GM23338 (cell line): ENCODE measurements at regions not wholly inside any gene's neighbourhood (a gene's known extent, or its start where the extent isn't known, plus 50 kb on each side); places are given as distances from the start of the nearest gene placed in this dataset.

ENCODE experiments used
- ATAC-seq: fragments of 200-7000 bp; cut with Tn5 transposase; 3 replicates; pipeline ENCODE4 v1.9.1; 2020
- DNase-seq: peaks from one replicate; pipeline ENCODE4 v3.0.0-alpha.2; 2015; ENCODE audit warnings: low spot score
- H2AFZ ChIP-seq: fragments of 200-600 bp; sonication (generic); 2 replicates; pipeline ENCODE4 v1.8.0; 2016; ENCODE audit warnings: antibody characterized with exemption, mild to moderate bottlenecking, moderate library complexity
- H3F3A ChIP-seq: fragments of 200-600 bp; sonication (generic); replicated peaks from 2 replicates; pipeline ENCODE4 v1.8.0; 2017; ENCODE audit warnings: antibody characterized with exemption, mixed run types, low read depth
- H3K27ac ChIP-seq: fragments of 200-600 bp; sonication (generic); 2 replicates; pipeline ENCODE4 v1.6.1; 2016; ENCODE audit warnings: low read depth
- H3K27me3 ChIP-seq: fragments of 200-600 bp; sonication (generic); 2 replicates; pipeline ENCODE4 v1.8.0; 2016; ENCODE audit warnings: mild to moderate bottlenecking, mixed run types, moderate library complexity; ENCODE audit not compliant: insufficient read depth
- H3K36me3 ChIP-seq: fragments of 200-600 bp; sonication (generic); 2 replicates; pipeline ENCODE4 v1.8.0; 2016; ENCODE audit warnings: mild to moderate bottlenecking; ENCODE audit not compliant: insufficient read depth
- H3K4me1 ChIP-seq: fragments of 200-600 bp; sonication (generic); 2 replicates; pipeline ENCODE4 v1.8.0; 2016; ENCODE audit warnings: mild to moderate bottlenecking, moderate library complexity; ENCODE audit not compliant: insufficient read depth
- H3K4me2 ChIP-seq: fragments of 200-600 bp; sonication (generic); 2 replicates; pipeline ENCODE4 v1.7.1; 2017; ENCODE audit warnings: mixed run types
- H3K4me3 ChIP-seq: fragments of 200-600 bp; sonication (generic); 2 replicates; pipeline ENCODE4 v1.6.1; 2016; ENCODE audit warnings: mixed run types
- H3K79me2 ChIP-seq: fragments of 200-600 bp; sonication (generic); replicated peaks from 2 replicates; pipeline ENCODE4 v1.8.0; 2017; ENCODE audit warnings: mild to moderate bottlenecking; ENCODE audit not compliant: insufficient read depth
- H3K9me2 ChIP-seq: fragments of 200-600 bp; sonication (generic); 2 replicates; pipeline ENCODE4 v1.8.0; 2017; ENCODE audit not compliant: insufficient read depth
- H4K20me1 ChIP-seq: fragments of 200-600 bp; sonication (generic); replicated peaks from 2 replicates; pipeline ENCODE4 v1.8.0; 2017; ENCODE audit warnings: mild to moderate bottlenecking; ENCODE audit not compliant: insufficient read depth
- H3K27ac Mint-ChIP-seq: 2 replicates; pipeline ENCODE4 v1.8.0; 2020; ENCODE audit warnings: inconsistent platforms, mild to moderate bottlenecking, moderate library complexity, mixed read lengths
- H3K27me3 Mint-ChIP-seq: 3 replicates; pipeline ENCODE4 v1.8.0; 2022; ENCODE audit warnings: low read depth, mild to moderate bottlenecking, moderate library complexity, mixed read lengths, inconsistent platforms; ENCODE audit not compliant: insufficient read depth, poor library complexity
- H3K36me3 Mint-ChIP-seq: 3 replicates; pipeline ENCODE4 v1.8.0; 2021; ENCODE audit warnings: low read depth, mild to moderate bottlenecking, inconsistent platforms, moderate library complexity, mixed read lengths
- H3K4me1 Mint-ChIP-seq: 3 replicates; pipeline ENCODE4 v1.8.0; 2020; ENCODE audit warnings: mild to moderate bottlenecking, inconsistent platforms, mixed read lengths
- H3K4me3 Mint-ChIP-seq: 3 replicates; pipeline ENCODE4 v1.8.0; 2021; ENCODE audit warnings: moderate library complexity, mild to moderate bottlenecking, inconsistent platforms, mixed read lengths
- H3K9me3 Mint-ChIP-seq: 3 replicates; pipeline ENCODE4 v1.8.0; 2020; ENCODE audit warnings: moderate library complexity, mild to moderate bottlenecking, inconsistent platforms, mixed read lengths
- CREB1 ChIP-seq: fragments of 250-450 bp; sonication (Bioruptor Pico); IDR thresholded peaks from 2 replicates; pipeline ENCODE4 v1.5.0; 2020; ENCODE audit warnings: low read depth, mild to moderate bottlenecking, moderate library complexity
- CTCF ChIP-seq, 2 experiments: fragments of 200-600 bp in 1 of 2; sonication (generic) in 1 of 2; conservative IDR thresholded peaks; 2 replicates each; pipeline versions ENCODE4 v1.5.1 to v1.6.1; 2016 to 2017; ENCODE audit warnings: antibody characterized with exemption in 2 of 2, low read depth in 2 of 2, mild to moderate bottlenecking in 2 of 2, moderate library complexity in 1 of 2
- ETS1 ChIP-seq: IDR thresholded peaks from 2 replicates; pipeline ENCODE4 v1.6.1; 2016; ENCODE audit warnings: antibody characterized with exemption
- EZH2 ChIP-seq: fragments of 200-600 bp; sonication (generic); IDR thresholded peaks from one replicate; pipeline ENCODE4 v1.8.0; 2017; ENCODE audit warnings: antibody characterized with exemption, mild to moderate bottlenecking, low read depth; ENCODE audit not compliant: unreplicated experiment
- EZH2phosphoT487 ChIP-seq: fragments of 200-600 bp; sonication (generic); IDR thresholded peaks from one replicate; pipeline ENCODE4 v1.8.1; 2018; ENCODE audit warnings: antibody characterized with exemption; ENCODE audit not compliant: unreplicated experiment
- NANOG ChIP-seq: IDR thresholded peaks from 2 replicates; pipeline ENCODE4 v1.6.1; 2016; ENCODE audit warnings: antibody characterized with exemption, borderline replicate concordance
- POLR2AphosphoS5 ChIP-seq: IDR thresholded peaks from 2 replicates; pipeline ENCODE4 v1.6.1; 2016; ENCODE audit warnings: antibody characterized with exemption, low read depth
- REST ChIP-seq: IDR thresholded peaks from one replicate; pipeline ENCODE4 v1.6.1; 2018; ENCODE audit warnings: antibody characterized with exemption; ENCODE audit not compliant: unreplicated experiment
- STAT1 ChIP-seq: IDR thresholded peaks from one replicate; pipeline ENCODE4 v1.6.1; 2016; ENCODE audit warnings: antibody characterized with exemption; ENCODE audit not compliant: unreplicated experiment
- ZNF114 ChIP-seq: fragments of 250-450 bp; sonication (Bioruptor Pico); IDR thresholded peaks from 2 replicates; pipeline ENCODE4 v1.5.0; 2020; ENCODE audit warnings: mild to moderate bottlenecking, moderate library complexity
- ZNF331 ChIP-seq: fragments of 250-450 bp; sonication (Bioruptor Pico); IDR thresholded peaks from 2 replicates; pipeline ENCODE4 v1.5.0; 2020; ENCODE audit warnings: low read depth, mild to moderate bottlenecking, moderate library complexity
- ZNF462 ChIP-seq: fragments of 250-450 bp; sonication (Bioruptor Pico); IDR thresholded peaks from 2 replicates; pipeline ENCODE4 v1.5.0; 2020; ENCODE audit warnings: mild to moderate bottlenecking, moderate library complexity

- TF ChIP-seq CTCF (conservative IDR thresholded peaks at IDR 0.05; ENCODE audit: low read depth in 2 of 2) (no peak), ETS1 (no peak), ZNF331 (no peak), ZNF114 (CRISPR knock-in tag) (no peak), STAT1 (no peak), CREB1 (CRISPR knock-in tag) (no peak), EZH2phosphoT487 (no peak), EZH2 (no peak), NANOG (no peak), POLR2AphosphoS5 (no peak)
Observed at GRCh38 chr4:124304941-124305340, 407.6 kb downstream of the ANKRD50 start (continued).

GRCh38 chr4:124306352-124306751, 406.2 kb downstream of the ANKRD50 start:
- Histone ChIP-seq H3K4me1 (peaks cover 6% of the 10 kb centered on the region), H3K9me2 (no peaks in the 10 kb centered on the region), H3F3A (no peaks in the 10 kb centered on the region), H3K4me3 (no peak overlapping the region), H4K20me1 (no peaks in the 10 kb centered on the region), H3K4me2 (no peak overlapping the region), H2AFZ (peak overlapping the region; percentile 15; the same call in 1 of the 2 replicates), H3K27me3 (no peaks in the 10 kb centered on the region), H3K36me3 (no peaks in the 10 kb centered on the region), H3K79me2 (no peaks in the 10 kb centered on the region), H3K27ac (no peak overlapping the region)
- Mint-ChIP-seq H3K9me3 (no peaks in the 10 kb centered on the region; the same call in 2 of the 3 replicates), H3K27ac (no peak overlapping the region), H3K36me3 (no peaks in the 10 kb centered on the region), H3K4me3 (no peak overlapping the region), H3K27me3 (no peaks in the 10 kb centered on the region), H3K4me1 (peaks cover 7% of the 10 kb centered on the region; the same call in 2 of the 3 replicates)
- DNase-seq (no peak), ATAC-seq (no peak)
- TF ChIP-seq NANOG: no peak
- TF ChIP-seq EZH2phosphoT487: no peak
- TF ChIP-seq ETS1: no peak
- no peak for TF ChIP-seq ZNF462 (CRISPR knock-in tag)
- TF ChIP-seq ZNF331: no peak
- TF ChIP-seq REST: no peak
